Stomach (tissue), 8 donors: ENCODE measurements at regions not wholly inside any gene's neighbourhood (a gene's known extent, or its start where the extent isn't known, plus 50 kb on each side); places are given as distances from the start of the nearest gene placed in this dataset.
"Not testable (repeated sequence)": the region's sequence is repeated elsewhere in the genome, so short reads cannot be mapped to it uniquely, and the experiment has no call there.

ENCODE experiments used
- DNase-seq, 2 donors: peaks; one replicate each; pipeline versions ENCODE4 v3.0.0 to v3.0.0-alpha.2; 2013 to 2019
- H3K27ac ChIP-seq, 5 donors: fragments of 200-600 bp in 4 of 5; sonication (generic) in 4 of 5; one replicate each; pipeline ENCODE4 v1.5.1; 2013 to 2019; ENCODE audit warnings: mild to moderate bottlenecking in 1 of 5, moderate library complexity in 1 of 5
- H3K27me3 ChIP-seq, 3 donors: fragments of 200-600 bp; sonication (generic); one replicate each; pipeline ENCODE4 v1.5.1; 2017 to 2019; ENCODE audit warnings: mixed run types in 1 of 3
- H3K36me3 ChIP-seq, 4 donors: fragments of 200-600 bp; sonication (generic); 1 replicate in 3 of 4; 2 replicates in 1 of 4; pipeline ENCODE4 v1.5.1; 2016 to 2019
- H3K4me1 ChIP-seq, 4 donors: fragments of 200-600 bp; sonication (generic); one replicate each; pipeline ENCODE4 v1.5.1; 2016 to 2019
- H3K4me3 ChIP-seq, 4 donors: fragments of 200-600 bp; sonication (generic) in 3 of 4; one replicate each; pipeline ENCODE4 v1.5.1; 2016 to 2019; ENCODE audit warnings: mild to moderate bottlenecking in 1 of 4
- H3K9me3 ChIP-seq, 4 donors: fragments of 200-600 bp; sonication (generic); one replicate each; pipeline ENCODE4 v1.5.1; 2016 to 2019
- CTCF ChIP-seq, 7 experiments: fragments of 450-650 bp in 4 of 7; fragments of 200-600 bp in 3 of 7; sonication (generic) in 3 of 7; IDR thresholded peaks; one replicate each; pipeline ENCODE4 v1.5.1; 2016 to 2019; ENCODE audit warnings: antibody characterized with exemption in 7 of 7, control low read depth in 2 of 7, mild to moderate bottlenecking in 1 of 7
- EP300 ChIP-seq: sonication (generic); formaldehyde crosslinking; IDR thresholded peaks from one replicate; pipeline ENCODE4 v1.6.1; 2017; ENCODE audit warnings: antibody characterized with exemption
- POLR2A ChIP-seq, 4 donors: fragments of 450-650 bp; IDR thresholded peaks; one replicate each; pipeline ENCODE4 v1.6.1; 2016; ENCODE audit warnings: antibody characterized with exemption in 4 of 4, control low read depth in 2 of 4, mild to moderate bottlenecking in 1 of 4, moderate library complexity in 1 of 4
- POLR2AphosphoS5 ChIP-seq, 3 donors: sonication (generic); formaldehyde crosslinking; IDR thresholded peaks; one replicate each; pipeline ENCODE4 v1.6.1; 2016; ENCODE audit warnings: antibody characterized with exemption in 3 of 3
- WGBS, 5 donors: extraction: QIAGEN DNeasy Blood & Tissue Kit in 3 of 5; methylation state at CpG; one replicate each; pipeline versions ENCODE4 v1.1.5 to v1.1.7; 2013 to 2018; 5-methylcytosine and 5-hydroxymethylcytosine counted together
- intact Hi-C: fragments of 100-400 bp; cut with DNase I; formaldehyde crosslinking; loops from one replicate; pipeline ENCODE4 v1.15.1; 2023; ENCODE audit warnings: low total_unique reads
- donor health status: healthy with polysubstance abuse.
- donor health status: Bipolar disorder and iron deficiency.
- donor health status: healthy.

DNA sequence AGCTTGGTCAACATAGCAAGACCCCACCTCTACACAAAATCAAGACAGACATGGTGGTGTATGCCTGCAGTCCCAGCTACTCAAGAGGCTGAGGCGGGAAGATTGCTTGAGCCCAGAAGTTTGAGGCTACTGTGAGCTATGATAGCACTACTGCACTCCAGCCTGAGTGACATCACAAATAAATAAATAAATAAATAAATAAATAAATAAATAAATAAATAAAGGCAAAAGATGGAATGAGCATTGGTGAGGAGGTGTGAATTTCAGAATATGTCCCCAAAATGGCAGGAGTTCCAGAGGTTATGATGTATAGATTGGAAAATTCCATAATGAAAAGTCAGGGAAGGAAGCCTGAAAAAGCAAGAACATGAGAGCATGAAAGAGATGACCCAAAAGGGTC is 249.9 kb downstream of the MEX3B start:
- Histone ChIP-seq H3K9me3 (no peaks in the 10 kb centered on the region), H3K4me1 (peaks cover 0 to 13% (median 0%) of the 10 kb centered on the region in 4 donors), H3K27me3 (no peaks in the 10 kb centered on the region), H3K4me3 (no peak overlapping the region), H3K27ac (no peak overlapping the region), H3K36me3 (no peaks in the 10 kb centered on the region)
- no peak for DNase-seq
- intact Hi-C loops: no loop called here
- 85 to 100% (median 93%) methylated on average over 1 of the region's 1 CpG for WGBS, 5 donors
- TF ChIP-seq CTCF (IDR thresholded peaks at IDR 0.05) (no peak), POLR2A (IDR thresholded peaks at IDR 0.05) (no peak), EP300 (no peak), POLR2AphosphoS5 (IDR thresholded peaks at IDR 0.05) (no peak)

DNA sequence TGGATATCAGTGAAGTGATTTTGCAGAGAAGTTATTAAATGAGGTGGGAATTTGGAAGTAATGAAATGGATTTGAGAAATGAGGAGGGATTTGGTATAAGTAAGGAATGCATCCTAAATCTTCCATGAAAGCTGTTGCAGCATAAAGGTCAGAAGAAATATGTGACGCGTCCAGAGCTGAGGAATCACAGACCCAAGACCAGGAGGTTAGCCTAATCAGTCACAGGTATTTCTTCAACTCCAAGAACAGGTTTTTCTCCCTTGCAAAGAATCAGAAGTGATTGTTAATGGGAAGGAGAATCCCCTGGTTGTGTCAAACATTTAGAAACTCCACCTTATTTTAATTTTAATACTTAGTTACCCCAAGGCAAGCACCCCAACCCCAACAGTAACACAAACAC is 253.2 kb downstream of the MEX3B start:
- 41 to 60% (median 50%) methylated on average over 2 of the region's 2 CpGs for WGBS, 5 donors
- TF ChIP-seq POLR2A (IDR thresholded peaks at IDR 0.05) (no peak), CTCF (IDR thresholded peaks at IDR 0.05) (no peak), EP300 (no peak), POLR2AphosphoS5 (IDR thresholded peaks at IDR 0.05) (no peak)
- Histone ChIP-seq H3K9me3 (no peaks in the 10 kb centered on the region), H3K27ac (no peak overlapping the region), H3K27me3 (no peaks in the 10 kb centered on the region), H3K4me3 (no peak overlapping the region), H3K4me1 (peaks cover 0 to 13% (median 0%) of the 10 kb centered on the region in 4 donors), H3K36me3 (no peaks in the 10 kb centered on the region)
- intact Hi-C loops: no loop called here
- DNase-seq: peak in 1 of 2 donors; percentile 13

GRCh38 chr15:81791322-81791721 is 254.5 kb downstream of the MEX3B start:
- 89 to 95% (median 91%) methylated on average over 2 of the region's 2 CpGs for WGBS, 5 donors
- H3K36me3 ChIP-seq, intact Hi-C loops: not testable (repeated sequence)

GRCh38 chr15:81789403-81789802 is 256.4 kb downstream of the MEX3B start:
- no peaks in the 10 kb centered on the region for H3K9me3 ChIP-seq
- H3K27ac ChIP-seq: no peak overlapping the region
- WGBS, 5 donors: 80 to 86% (median 84%) methylated on average over 4 of the region's 4 CpGs
- H3K4me3 ChIP-seq: no peak overlapping the region
- peaks cover 0 to 15% (median 0%) of the 10 kb centered on the region in 3 donors for H3K27me3 ChIP-seq
- no peak for TF ChIP-seq POLR2A (IDR thresholded peaks at IDR 0.05)
- TF ChIP-seq CTCF (IDR thresholded peaks at IDR 0.05): no peak
- TF ChIP-seq EP300: no peak
- no peak for TF ChIP-seq POLR2AphosphoS5 (IDR thresholded peaks at IDR 0.05)
- no peaks in the 10 kb centered on the region for H3K36me3 ChIP-seq
- intact Hi-C loops: no loop called here
- DNase-seq: no peak
- peaks cover 0 to 13% (median 0%) of the 10 kb centered on the region in 4 donors for H3K4me1 ChIP-seq

More at GRCh38 chr15:81791322-81791721, 254.5 kb downstream of the MEX3B start:
- H3K27me3 ChIP-seq, H3K9me3 ChIP-seq, DNase-seq, H3K27ac ChIP-seq, H3K4me3 ChIP-seq: not testable (repeated sequence)
- H3K4me1 ChIP-seq: peaks cover 0 to 13% (median 0%) of the 10 kb centered on the region in 4 donors

DNA sequence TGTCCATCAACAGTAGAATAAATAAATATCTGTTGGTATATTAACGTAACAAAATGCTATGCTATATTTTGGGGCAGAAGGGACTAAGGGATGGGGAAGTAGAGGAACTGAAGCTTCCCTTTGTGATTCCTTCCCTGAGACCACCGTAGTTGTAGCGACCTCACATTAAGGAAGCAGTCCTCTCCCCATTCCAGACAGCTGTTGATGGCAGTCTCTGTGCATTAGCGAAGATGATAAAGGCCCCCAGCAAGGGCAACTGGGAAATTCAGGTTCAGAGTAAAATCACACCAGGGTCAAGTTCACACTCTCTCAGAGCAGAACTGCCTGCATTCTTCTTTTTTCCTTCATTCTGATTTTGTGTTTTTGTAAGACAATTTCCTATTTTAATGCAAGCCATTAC is 259.0 kb downstream of the MEX3B start:
- Histone ChIP-seq H3K4me1 (no peaks in the 10 kb centered on the region), H3K9me3 (no peaks in the 10 kb centered on the region), H3K36me3 (no peaks in the 10 kb centered on the region), H3K4me3 (no peak overlapping the region), H3K27ac (no peak overlapping the region), H3K27me3 (peaks cover 0 to 20% (median 0%) of the 10 kb centered on the region in 3 donors)
- TF ChIP-seq EP300 (no peak), POLR2AphosphoS5 (IDR thresholded peaks at IDR 0.05) (no peak), CTCF (IDR thresholded peaks at IDR 0.05) (no peak), POLR2A (IDR thresholded peaks at IDR 0.05) (no peak)
- WGBS, 5 donors: 75 to 90% (median 84%) methylated on average over 4 of the region's 4 CpGs
- intact Hi-C loops: no loop called here
- DNase-seq: no peak
